ENCODE measurements at regions not wholly inside any gene's neighbourhood (a gene's known extent, or its start where the extent isn't known, plus 50 kb on each side); places are given as distances from the start of the nearest gene placed in this dataset.

DNA sequence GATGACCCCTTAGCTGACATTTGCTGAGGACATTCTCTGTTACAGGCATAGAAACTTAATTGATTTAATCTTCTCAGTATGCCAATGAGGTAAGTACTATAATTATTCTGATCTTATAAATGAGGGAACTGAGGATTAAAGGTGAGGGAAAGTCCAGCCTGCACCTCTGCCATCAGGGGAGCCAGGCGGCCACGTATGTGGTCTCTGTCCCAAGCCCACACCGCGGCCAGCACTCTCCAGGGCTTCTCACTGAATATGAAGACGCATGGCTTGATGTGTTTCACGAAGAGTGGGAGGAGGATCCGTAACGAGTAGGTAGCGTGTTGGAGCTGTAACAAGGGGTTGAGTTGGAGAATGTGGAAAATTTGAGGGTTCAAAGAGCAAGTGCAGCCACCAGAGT, 154.4 kb downstream of the TMEM18 start:
- no peak for DNase-seq (ENCODE audit: low read depth)
- TF ChIP-seq CTCF (IDR thresholded peaks at IDR 0.05; ENCODE audit: insufficient read depth, low read depth, low read length, missing control alignments), result no peak
- H3K4me3 ChIP-seq (ENCODE audit: low read depth, low read length), result no peak overlapping the region

DNA sequence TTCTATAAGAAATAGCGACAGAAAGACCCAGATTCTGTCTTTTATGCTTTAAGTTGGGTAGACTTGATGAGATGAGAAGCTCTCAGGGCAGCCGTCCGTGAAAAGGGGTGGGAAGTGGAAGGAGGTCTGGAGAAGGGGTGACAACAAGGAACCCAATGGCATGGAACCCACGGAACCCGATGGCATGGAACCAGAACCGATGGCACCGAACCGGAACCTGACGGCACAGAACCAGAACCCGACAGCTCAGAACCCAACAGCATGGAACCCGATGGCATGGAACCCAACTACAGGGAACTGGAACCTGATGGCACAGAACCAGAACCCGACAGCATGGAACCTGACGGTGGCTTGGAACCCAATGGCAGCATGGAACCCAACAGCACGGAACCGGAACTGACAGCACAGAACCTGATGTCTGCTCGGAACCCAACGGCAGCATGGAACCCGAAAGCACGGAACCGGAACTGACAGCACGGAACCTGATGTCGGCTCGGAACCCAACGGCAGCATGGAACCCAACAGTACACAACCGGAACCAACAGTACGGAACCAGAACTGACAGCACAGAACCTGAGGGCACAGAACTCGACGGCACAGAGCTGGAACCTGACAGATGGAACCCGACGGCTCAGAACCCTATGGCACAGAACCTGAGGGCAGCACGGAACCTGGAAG, 155.2 kb downstream of the TMEM18 start:
- no peak overlapping the region for H3K4me3 ChIP-seq (ENCODE audit: low read depth, low read length)
- DNase-seq (ENCODE audit: low read depth), result no peak
- TF ChIP-seq CTCF (IDR thresholded peaks at IDR 0.05; ENCODE audit: insufficient read depth, low read depth, low read length, missing control alignments), result no peak

- no peak for TF ChIP-seq CTCF (IDR thresholded peaks at IDR 0.05; ENCODE audit: insufficient read depth, low read depth, low read length, missing control alignments)
- no peak for DNase-seq (ENCODE audit: low read depth)
- H3K4me3 ChIP-seq (ENCODE audit: low read depth, low read length), result no peak overlapping the region
These were observed 156.4 kb downstream of the TMEM18 start for GRCh38 chr2:520663-521340.

GRCh38 chr2:516944-517343, 160.3 kb downstream of the TMEM18 start:
- H3K4me3 ChIP-seq (ENCODE audit: low read depth, low read length), result no peak overlapping the region
- DNase-seq (ENCODE audit: low read depth), result no peak
- TF ChIP-seq CTCF (IDR thresholded peaks at IDR 0.05; ENCODE audit: insufficient read depth, low read depth, low read length, missing control alignments), result no peak

GRCh38 chr2:516131-516530, 161.1 kb downstream of the TMEM18 start:
- no peak for DNase-seq (ENCODE audit: low read depth)
- H3K4me3 ChIP-seq (ENCODE audit: low read depth, low read length), result no peak overlapping the region
- no peak for TF ChIP-seq CTCF (IDR thresholded peaks at IDR 0.05; ENCODE audit: insufficient read depth, low read depth, low read length, missing control alignments)

DNA sequence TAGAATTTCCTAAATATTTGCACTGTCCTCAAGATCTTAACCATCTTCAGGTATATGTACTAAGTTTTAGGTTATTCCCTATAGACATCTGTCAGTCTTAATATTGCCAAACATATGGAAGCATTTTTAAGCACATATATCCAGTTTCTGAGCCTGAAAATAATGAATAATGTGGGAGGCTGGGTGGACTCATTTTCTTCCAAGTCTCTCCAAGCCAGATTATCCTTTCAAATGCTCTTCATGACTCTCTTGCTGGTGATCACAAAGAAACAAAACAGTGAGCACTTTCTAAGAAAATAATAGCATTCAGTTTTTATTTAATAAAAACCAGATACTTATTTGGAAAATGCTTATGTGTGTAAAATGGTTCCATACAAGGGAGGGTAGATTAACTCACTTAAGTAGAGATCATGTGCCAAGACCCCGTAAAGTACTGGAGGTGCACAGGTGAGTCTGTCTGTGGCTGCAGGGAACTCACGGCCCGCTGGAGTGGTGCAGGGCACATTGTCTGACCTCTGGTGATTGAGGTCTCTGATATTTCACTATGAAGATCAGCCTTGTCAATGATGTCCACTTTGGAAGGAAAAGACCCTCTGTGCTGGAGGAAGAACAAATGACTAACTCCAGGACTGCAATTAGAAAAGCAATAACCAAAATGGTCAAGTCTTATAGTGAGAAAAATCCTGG, 161.6 kb downstream of the TMEM18 start:
- no peak for TF ChIP-seq CTCF (IDR thresholded peaks at IDR 0.05; ENCODE audit: insufficient read depth, low read depth, low read length, missing control alignments)
- DNase-seq (ENCODE audit: low read depth), result no peak
- H3K4me3 ChIP-seq (ENCODE audit: low read depth, low read length), result no peak overlapping the region
